CD14-positive monocyte (primary cell): ENCODE measurements at regions not wholly inside any gene's neighbourhood (a gene's known extent, or its start where the extent isn't known, plus 50 kb on each side); places are given as distances from the start of the nearest gene placed in this dataset.
"Not testable (repeated sequence)": the region's sequence is repeated elsewhere in the genome, so short reads cannot be mapped to it uniquely, and the experiment has no call there.

Experiments used
- DNase-seq, 3 donors: peaks; one replicate each; pipeline ENCODE4 v3.0.0-alpha.2; 2011 to 2022
- H2AFZ ChIP-seq: 2 replicates; pipeline ENCODE4 v1.6.0; 2012; ENCODE audit warnings: mild to moderate bottlenecking, low read depth, low read length, inconsistent platforms; ENCODE audit not compliant: insufficient read depth, poor library complexity, severe bottlenecking
- H3K27ac ChIP-seq, 2 donors: 1 replicate in 1 of 2; 2 replicates in 1 of 2; pipeline ENCODE4 v1.5.1; 2012 to 2013; ENCODE audit warnings: low read length in 2 of 2, control low read depth in 1 of 2, inconsistent platforms in 1 of 2, low read depth in 1 of 2, mild to moderate bottlenecking in 1 of 2
- H3K27me3 ChIP-seq, 2 donors: one replicate each; pipeline versions ENCODE4 v1.6.0 to v1.6.1; 2011 to 2013; ENCODE audit warnings: low read length in 2 of 2; ENCODE audit not compliant: control insufficient read depth in 2 of 2, insufficient read depth in 2 of 2
- H3K36me3 ChIP-seq, 2 donors: replicated peaks in 1 of 2; 1 replicate in 1 of 2; 2 replicates in 1 of 2; pipeline versions ENCODE4 v1.5.1 to v1.6.1; 2012 to 2013; ENCODE audit warnings: low read length in 2 of 2, control low read depth in 1 of 2, inconsistent platforms in 1 of 2, mild to moderate bottlenecking in 1 of 2; ENCODE audit not compliant: insufficient read depth in 2 of 2, control insufficient read depth in 1 of 2
- H3K4me1 ChIP-seq, 2 donors: 1 replicate in 1 of 2; 2 replicates in 1 of 2; pipeline versions ENCODE4 v1.5.1 to v1.6.1; 2012 to 2013; ENCODE audit warnings: low read length in 2 of 2, control low read depth in 1 of 2, inconsistent platforms in 1 of 2, mild to moderate bottlenecking in 1 of 2, moderate library complexity in 1 of 2; ENCODE audit not compliant: insufficient read depth in 2 of 2, control insufficient read depth in 1 of 2
- H3K4me2 ChIP-seq: replicated peaks from 2 replicates; pipeline ENCODE3; 2012; ENCODE audit warnings: low read length, moderate library complexity, mild to moderate bottlenecking; ENCODE audit not compliant: poor library complexity, severe bottlenecking; ENCODE audit errors: extremely low read depth
- H3K4me3 ChIP-seq, 3 experiments: fragments of 200-600 bp in 1 of 3; sonication (generic) in 1 of 3; replicated peaks in 1 of 3; 1 replicate in 2 of 3; 2 replicates in 1 of 3; pipeline ENCODE4 v1.5.1; 2011 to 2013; ENCODE audit warnings: low read length in 3 of 3, mild to moderate bottlenecking in 3 of 3, control low read depth in 2 of 3, low read depth in 2 of 3, inconsistent platforms in 1 of 3, moderate library complexity in 1 of 3
- H3K79me2 ChIP-seq: 2 replicates; pipeline ENCODE4 v1.6.0; 2012; ENCODE audit warnings: mild to moderate bottlenecking, control low read depth, inconsistent platforms, low read length, moderate library complexity; ENCODE audit not compliant: insufficient read depth
- H3K9ac ChIP-seq: 2 replicates; pipeline ENCODE4 v1.6.0; 2017; ENCODE audit warnings: low read length, mild to moderate bottlenecking; ENCODE audit not compliant: insufficient read depth, poor library complexity, severe bottlenecking
- H3K9me3 ChIP-seq, 2 donors: replicated peaks in 1 of 2; 1 replicate in 1 of 2; 2 replicates in 1 of 2; pipeline versions ENCODE4 v1.5.1 to v1.6.1; 2012 to 2013; ENCODE audit warnings: low read length in 2 of 2, control low read depth in 1 of 2; ENCODE audit not compliant: control insufficient read depth in 1 of 2, insufficient read depth in 1 of 2
- H4K20me1 ChIP-seq: 2 replicates; pipeline ENCODE4 v1.6.0; 2012; ENCODE audit warnings: mild to moderate bottlenecking, low read length, control low read depth, moderate library complexity; ENCODE audit not compliant: insufficient read depth
- H3K27ac Mint-ChIP-seq, 7 donors: one replicate each; pipeline ENCODE4 v1.8.0; 2020; ENCODE audit warnings: mild to moderate bottlenecking in 7 of 7, mixed read lengths in 7 of 7, moderate library complexity in 6 of 7, inconsistent platforms in 2 of 7
- H3K27me3 Mint-ChIP-seq, 3 donors: one replicate each; pipeline ENCODE4 v1.8.0; 2021 to 2022; ENCODE audit warnings: low read depth in 3 of 3, mild to moderate bottlenecking in 3 of 3, mixed read lengths in 3 of 3, moderate library complexity in 3 of 3, inconsistent platforms in 1 of 3
- H3K36me3 Mint-ChIP-seq, 2 donors: one replicate each; pipeline ENCODE4 v1.8.0; 2020; ENCODE audit warnings: mixed read lengths in 2 of 2, inconsistent platforms in 1 of 2, mild to moderate bottlenecking in 1 of 2
- H3K4me1 Mint-ChIP-seq: one replicate; pipeline ENCODE4 v1.8.0; 2020; ENCODE audit warnings: mild to moderate bottlenecking, mixed read lengths
- H3K4me3 Mint-ChIP-seq, 2 donors: one replicate each; pipeline ENCODE4 v1.8.0; 2020; ENCODE audit warnings: mild to moderate bottlenecking in 2 of 2, mixed read lengths in 2 of 2, moderate library complexity in 1 of 2
- H3K9me3 Mint-ChIP-seq, 7 donors: one replicate each; pipeline ENCODE4 v1.8.0; 2020 to 2022; ENCODE audit warnings: mixed read lengths in 7 of 7, mild to moderate bottlenecking in 6 of 7, moderate library complexity in 6 of 7, inconsistent platforms in 2 of 7
- WGBS: methylation state at CpG from one replicate; pipeline ENCODE4 v1.1.5; 2013; ENCODE audit warnings: missing lambda C conversion rate; ENCODE audit not compliant: insufficient coverage; 5-methylcytosine and 5-hydroxymethylcytosine counted together
- intact Hi-C, 2 donors: fragments of 100-400 bp; cut with micrococcal nuclease; formaldehyde crosslinking; loops; one replicate each; pipeline versions ENCODE4 v1.15.0 to v1.15.1; 2023
- TF ChIP-seq, protein P1 (sequence below): fragments of 200-600 bp; IDR thresholded peaks from one replicate; pipeline ENCODE4 v1.8.0; 2022; ENCODE audit warnings: antibody characterized with exemption, mild to moderate bottlenecking

DNA sequence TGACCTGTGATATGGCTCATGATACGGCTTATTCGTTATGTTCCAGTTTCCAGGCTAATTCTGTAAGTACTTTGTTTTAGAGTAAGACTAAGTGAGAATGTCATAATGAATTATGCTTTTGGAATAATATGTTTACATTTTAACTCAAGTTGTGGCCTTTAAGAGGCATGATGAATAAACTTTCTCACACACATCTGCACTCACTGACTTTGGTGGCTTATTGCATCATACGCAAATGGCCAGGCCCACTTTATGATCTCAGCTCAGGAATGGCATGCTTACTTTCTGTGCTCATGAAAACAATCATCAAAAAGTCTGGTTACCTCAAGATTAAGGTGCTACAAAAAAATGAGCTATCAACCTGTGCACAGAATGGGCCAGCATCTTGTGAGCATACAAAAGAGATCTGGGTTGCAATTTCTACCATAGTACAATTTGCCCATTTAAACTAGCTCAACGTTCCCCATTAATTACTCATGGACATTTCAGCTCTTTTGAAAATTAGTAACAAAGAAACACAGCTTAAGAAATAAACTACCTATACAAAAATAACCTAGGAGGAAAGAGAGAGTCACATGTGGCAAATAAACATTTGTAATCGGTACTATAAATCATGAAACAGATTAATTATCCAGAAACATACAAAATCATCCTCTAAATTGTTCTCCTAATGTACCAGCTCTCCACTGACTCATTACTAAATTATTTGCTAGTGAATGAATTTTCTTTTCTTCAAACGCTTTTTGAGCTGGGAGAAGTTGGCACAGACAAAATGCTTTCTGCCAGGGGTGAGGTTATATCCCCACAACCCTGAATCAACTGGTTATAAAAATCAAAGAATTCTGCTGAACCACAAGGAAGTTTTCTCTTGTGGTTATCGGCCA, 439.0 kb upstream of the ADAMTS9 start:
- Histone ChIP-seq H3K27ac (no peak overlapping the region), H2AFZ (no peak overlapping the region), H3K27me3 (no peaks in the 10 kb centered on the region), H3K9me3 (no peaks in the 10 kb centered on the region), H3K4me2 (no peak overlapping the region), H3K4me1 (no peaks in the 10 kb centered on the region), H3K4me3 (no peak overlapping the region), H3K79me2 (no peaks in the 10 kb centered on the region), H3K36me3 (no peaks in the 10 kb centered on the region), H3K9ac (no peak overlapping the region), H4K20me1 (no peaks in the 10 kb centered on the region)
- Mint-ChIP-seq H3K27ac (no peak overlapping the region), H3K9me3 (peaks cover 0 to 9% (median 2%) of the 10 kb centered on the region in 7 donors), H3K4me1 (no peaks in the 10 kb centered on the region), H3K27me3 (peaks cover 0 to 2% (median 1%) of the 10 kb centered on the region in 3 donors), H3K4me3 (no peak overlapping the region), H3K36me3 (no peaks in the 10 kb centered on the region)
- WGBS: 100% methylated on average over 1 of the region's 7 CpGs
- intact Hi-C loops: no loop called here
- DNase-seq: no peak
- TF ChIP-seq, protein P1, sequence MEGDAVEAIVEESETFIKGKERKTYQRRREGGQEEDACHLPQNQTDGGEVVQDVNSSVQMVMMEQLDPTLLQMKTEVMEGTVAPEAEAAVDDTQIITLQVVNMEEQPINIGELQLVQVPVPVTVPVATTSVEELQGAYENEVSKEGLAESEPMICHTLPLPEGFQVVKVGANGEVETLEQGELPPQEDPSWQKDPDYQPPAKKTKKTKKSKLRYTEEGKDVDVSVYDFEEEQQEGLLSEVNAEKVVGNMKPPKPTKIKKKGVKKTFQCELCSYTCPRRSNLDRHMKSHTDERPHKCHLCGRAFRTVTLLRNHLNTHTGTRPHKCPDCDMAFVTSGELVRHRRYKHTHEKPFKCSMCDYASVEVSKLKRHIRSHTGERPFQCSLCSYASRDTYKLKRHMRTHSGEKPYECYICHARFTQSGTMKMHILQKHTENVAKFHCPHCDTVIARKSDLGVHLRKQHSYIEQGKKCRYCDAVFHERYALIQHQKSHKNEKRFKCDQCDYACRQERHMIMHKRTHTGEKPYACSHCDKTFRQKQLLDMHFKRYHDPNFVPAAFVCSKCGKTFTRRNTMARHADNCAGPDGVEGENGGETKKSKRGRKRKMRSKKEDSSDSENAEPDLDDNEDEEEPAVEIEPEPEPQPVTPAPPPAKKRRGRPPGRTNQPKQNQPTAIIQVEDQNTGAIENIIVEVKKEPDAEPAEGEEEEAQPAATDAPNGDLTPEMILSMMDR: no peak

DNA sequence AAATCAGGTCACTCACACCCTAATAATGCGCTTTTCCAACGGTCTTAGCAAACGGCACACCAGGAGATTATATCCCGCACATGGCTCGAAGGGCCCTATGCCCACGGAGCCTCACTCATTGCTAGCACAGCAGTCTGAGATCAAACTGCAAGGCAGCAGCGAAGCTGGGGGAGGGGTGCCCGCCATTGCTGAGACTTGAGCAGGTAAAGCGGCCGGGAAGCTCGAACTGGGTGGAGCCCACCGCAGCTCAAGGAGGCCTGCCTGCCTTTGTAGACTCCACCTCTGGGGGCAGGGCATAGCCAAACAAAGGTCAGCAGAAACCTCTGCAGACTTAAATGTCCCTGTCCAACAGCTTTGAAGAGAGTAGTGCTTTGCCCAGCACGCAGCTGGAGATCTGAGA, 432.4 kb upstream of the ADAMTS9 start:
- H2AFZ ChIP-seq: not testable (repeated sequence)
- 91% methylated on average over 9 of the region's 13 CpGs for WGBS
- peaks cover 3 to 20% (median 7%) of the 10 kb centered on the region in 7 donors for H3K9me3 Mint-ChIP-seq

More for the DNA sequence above, 432.4 kb upstream of the ADAMTS9 start:
- DNase-seq, H3K4me2 ChIP-seq, H3K36me3 Mint-ChIP-seq, intact Hi-C loops, H3K27ac ChIP-seq, H3K4me3 ChIP-seq, H3K27me3 ChIP-seq, H3K9ac ChIP-seq, H3K79me2 ChIP-seq, H4K20me1 ChIP-seq, H3K4me1 ChIP-seq, H3K36me3 ChIP-seq, H3K27ac Mint-ChIP-seq, H3K4me1 Mint-ChIP-seq, H3K4me3 Mint-ChIP-seq, H3K27me3 Mint-ChIP-seq: not testable (repeated sequence)
- peaks cover 4 to 17% of the 10 kb centered on the region in 2 donors for H3K9me3 ChIP-seq
